Tibial nerve (tissue), 3 donors: ENCODE measurements at regions not wholly inside any gene's neighbourhood (a gene's known extent, or its start where the extent isn't known, plus 50 kb on each side); places are given as distances from the start of the nearest gene placed in this dataset.

Experiments
- POLR2A ChIP-seq, 2 donors: fragments of 450-650 bp; IDR thresholded peaks; one replicate each; pipeline ENCODE4 v1.6.1; 2017; ENCODE audit warnings: antibody characterized with exemption in 2 of 2, mild to moderate bottlenecking in 2 of 2, moderate library complexity in 2 of 2
- TF ChIP-seq, protein P1 (sequence below), 5 experiments: fragments of 200-600 bp in 3 of 5; fragments of 450-650 bp in 2 of 5; sonication (generic) in 3 of 5; IDR thresholded peaks; one replicate each; pipeline ENCODE4 v1.5.1; 2016 to 2019; ENCODE audit warnings: antibody characterized with exemption in 5 of 5, mild to moderate bottlenecking in 3 of 5, moderate library complexity in 2 of 5

DNA sequence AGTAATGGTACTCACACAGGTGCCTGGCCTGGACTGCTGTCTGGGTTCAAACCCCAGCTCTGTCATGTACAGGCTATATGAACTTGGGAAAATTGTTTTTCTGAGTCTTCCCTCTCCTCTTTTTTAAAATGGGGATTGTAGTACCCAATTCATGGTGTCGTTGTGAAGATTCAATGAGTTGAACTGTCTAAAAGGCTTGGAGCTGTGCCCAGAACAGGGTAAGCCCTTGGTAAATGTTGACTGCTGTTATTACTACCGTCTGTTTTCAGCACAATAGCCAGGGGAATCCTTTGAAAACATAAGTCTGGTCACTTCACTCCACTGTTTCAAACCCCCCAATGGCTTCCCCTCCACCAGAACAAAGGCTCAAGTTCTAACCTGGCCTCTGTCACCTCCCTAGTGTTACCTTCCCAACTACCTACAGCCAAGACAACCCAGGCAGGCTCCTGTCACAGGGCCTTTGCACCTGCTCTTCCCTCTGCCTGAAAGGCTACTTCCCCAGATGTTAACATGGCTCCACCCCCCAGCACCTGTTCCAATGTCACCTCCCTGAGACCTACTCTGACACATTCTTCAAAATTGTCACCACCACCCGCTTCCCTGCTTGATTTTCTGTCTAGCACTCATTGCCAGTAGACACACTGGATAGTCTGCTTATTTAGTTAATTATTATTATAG is 152.8 kb downstream of the CHST1 start:
- TF ChIP-seq, protein P1, sequence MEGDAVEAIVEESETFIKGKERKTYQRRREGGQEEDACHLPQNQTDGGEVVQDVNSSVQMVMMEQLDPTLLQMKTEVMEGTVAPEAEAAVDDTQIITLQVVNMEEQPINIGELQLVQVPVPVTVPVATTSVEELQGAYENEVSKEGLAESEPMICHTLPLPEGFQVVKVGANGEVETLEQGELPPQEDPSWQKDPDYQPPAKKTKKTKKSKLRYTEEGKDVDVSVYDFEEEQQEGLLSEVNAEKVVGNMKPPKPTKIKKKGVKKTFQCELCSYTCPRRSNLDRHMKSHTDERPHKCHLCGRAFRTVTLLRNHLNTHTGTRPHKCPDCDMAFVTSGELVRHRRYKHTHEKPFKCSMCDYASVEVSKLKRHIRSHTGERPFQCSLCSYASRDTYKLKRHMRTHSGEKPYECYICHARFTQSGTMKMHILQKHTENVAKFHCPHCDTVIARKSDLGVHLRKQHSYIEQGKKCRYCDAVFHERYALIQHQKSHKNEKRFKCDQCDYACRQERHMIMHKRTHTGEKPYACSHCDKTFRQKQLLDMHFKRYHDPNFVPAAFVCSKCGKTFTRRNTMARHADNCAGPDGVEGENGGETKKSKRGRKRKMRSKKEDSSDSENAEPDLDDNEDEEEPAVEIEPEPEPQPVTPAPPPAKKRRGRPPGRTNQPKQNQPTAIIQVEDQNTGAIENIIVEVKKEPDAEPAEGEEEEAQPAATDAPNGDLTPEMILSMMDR (IDR thresholded peaks at IDR 0.05): no peak
- no peak for TF ChIP-seq POLR2A (IDR thresholded peaks at IDR 0.05)
